IPS-18a (cell line): ENCODE measurements at regions not wholly inside any gene's neighbourhood (a gene's known extent, or its start where the extent isn't known, plus 50 kb on each side); places are given as distances from the start of the nearest gene placed in this dataset.

ENCODE experiments used
- H3K27ac ChIP-seq: one replicate; pipeline ENCODE4 v1.5.1; 2013; ENCODE audit warnings: low read length
- H3K27me3 ChIP-seq: one replicate; pipeline ENCODE4 v1.6.1; 2013; ENCODE audit warnings: mild to moderate bottlenecking, low read length; ENCODE audit not compliant: control insufficient read depth, insufficient read depth
- H3K36me3 ChIP-seq: one replicate; pipeline ENCODE4 v1.6.1; 2013; ENCODE audit warnings: low read depth, low read length; ENCODE audit not compliant: control insufficient read depth
- H3K4me1 ChIP-seq: one replicate; pipeline ENCODE4 v1.6.1; 2013; ENCODE audit warnings: low read depth, low read length; ENCODE audit not compliant: control insufficient read depth
- H3K4me3 ChIP-seq: one replicate; pipeline ENCODE4 v1.5.1; 2013; ENCODE audit warnings: low read length
- H3K9ac ChIP-seq: one replicate; pipeline ENCODE4 v1.6.1; 2013; ENCODE audit warnings: mild to moderate bottlenecking, low read length, moderate library complexity
- H3K9me3 ChIP-seq: one replicate; pipeline ENCODE4 v1.6.1; 2013; ENCODE audit warnings: low read depth, low read length; ENCODE audit not compliant: control insufficient read depth

GRCh38 chr18:51716277-51716676 lies 518.8 kb upstream of the MEX3C start:
- Histone ChIP-seq H3K27ac (no peak overlapping the region), H3K4me1 (peaks cover 16% of the 10 kb centered on the region), H3K27me3 (no peaks in the 10 kb centered on the region), H3K9me3 (no peaks in the 10 kb centered on the region), H3K4me3 (no peak overlapping the region), H3K9ac (no peak overlapping the region), H3K36me3 (no peaks in the 10 kb centered on the region)

- Histone ChIP-seq H3K9me3 (no peaks in the 10 kb centered on the region), H3K27me3 (no peaks in the 10 kb centered on the region), H3K36me3 (no peaks in the 10 kb centered on the region), H3K27ac (no peak overlapping the region), H3K9ac (no peak overlapping the region), H3K4me1 (peaks cover 10% of the 10 kb centered on the region), H3K4me3 (no peak overlapping the region)
Measured at GRCh38 chr18:51721388-51721787, 523.9 kb upstream of the MEX3C start.

GRCh38 chr18:51721996-51722395 lies 524.5 kb upstream of the MEX3C start:
- peaks cover 10% of the 10 kb centered on the region for H3K4me1 ChIP-seq
- H3K9me3 ChIP-seq: no peaks in the 10 kb centered on the region
- no peak overlapping the region for H3K9ac ChIP-seq
- no peak overlapping the region for H3K27ac ChIP-seq
- no peaks in the 10 kb centered on the region for H3K27me3 ChIP-seq
- no peak overlapping the region for H3K4me3 ChIP-seq
- no peaks in the 10 kb centered on the region for H3K36me3 ChIP-seq

- Histone ChIP-seq H3K27ac (no peak overlapping the region), H3K9ac (no peak overlapping the region), H3K9me3 (no peaks in the 10 kb centered on the region)
Measured at GRCh38 chr18:51724790-51725721, 527.6 kb upstream of the MEX3C start.

GRCh38 chr18:51726614-51727013 lies 529.1 kb upstream of the MEX3C start:
- H3K4me3 ChIP-seq: no peak overlapping the region
- peaks cover 10% of the 10 kb centered on the region for H3K4me1 ChIP-seq
- no peaks in the 10 kb centered on the region for H3K36me3 ChIP-seq
- no peak overlapping the region for H3K27ac ChIP-seq
- H3K9me3 ChIP-seq: no peaks in the 10 kb centered on the region
- H3K27me3 ChIP-seq: no peaks in the 10 kb centered on the region
- no peak overlapping the region for H3K9ac ChIP-seq

More at GRCh38 chr18:51724790-51725721, 527.6 kb upstream of the MEX3C start:
- Histone ChIP-seq H3K36me3 (no peaks in the 10 kb centered on the region), H3K27me3 (no peaks in the 10 kb centered on the region), H3K4me3 (no peak overlapping the region), H3K4me1 (peaks cover 10% of the 10 kb centered on the region)

- H3K36me3 ChIP-seq: no peaks in the 10 kb centered on the region
- H3K9me3 ChIP-seq: no peaks in the 10 kb centered on the region
- H3K9ac ChIP-seq: no peak overlapping the region
- no peak overlapping the region for H3K27ac ChIP-seq
- no peaks in the 10 kb centered on the region for H3K27me3 ChIP-seq
- no peak overlapping the region for H3K4me3 ChIP-seq
- H3K4me1 ChIP-seq: peaks cover 10% of the 10 kb centered on the region
Measured at GRCh38 chr18:51727780-51728179, 530.3 kb upstream of the MEX3C start.

- H3K4me3 ChIP-seq: no peak overlapping the region
- no peak overlapping the region for H3K27ac ChIP-seq
- no peaks in the 10 kb centered on the region for H3K36me3 ChIP-seq
- H3K27me3 ChIP-seq: no peaks in the 10 kb centered on the region
- no peak overlapping the region for H3K9ac ChIP-seq
- H3K4me1 ChIP-seq: no peaks in the 10 kb centered on the region
- H3K9me3 ChIP-seq: no peaks in the 10 kb centered on the region
Measured at GRCh38 chr18:51731070-51731469, 533.6 kb upstream of the MEX3C start.

- Histone ChIP-seq H3K4me3 (no peak overlapping the region), H3K27ac (no peak overlapping the region), H3K36me3 (no peaks in the 10 kb centered on the region), H3K4me1 (no peaks in the 10 kb centered on the region), H3K9me3 (no peaks in the 10 kb centered on the region), H3K27me3 (no peaks in the 10 kb centered on the region), H3K9ac (no peak overlapping the region)
Measured at GRCh38 chr18:51734576-51734975, 537.1 kb upstream of the MEX3C start.

GRCh38 chr18:51739044-51739666 lies 541.7 kb upstream of the MEX3C start:
- no peaks in the 10 kb centered on the region for H3K4me1 ChIP-seq

GRCh38 chr18:51751901-51752300 lies 554.4 kb upstream of the MEX3C start:
- no peak overlapping the region for H3K4me3 ChIP-seq
- no peaks in the 10 kb centered on the region for H3K36me3 ChIP-seq
- no peak overlapping the region for H3K27ac ChIP-seq
- H3K27me3 ChIP-seq: no peaks in the 10 kb centered on the region
- no peaks in the 10 kb centered on the region for H3K9me3 ChIP-seq
- no peak overlapping the region for H3K9ac ChIP-seq
- H3K4me1 ChIP-seq: no peaks in the 10 kb centered on the region

More at GRCh38 chr18:51739044-51739666, 541.7 kb upstream of the MEX3C start:
- H3K27me3 ChIP-seq: no peaks in the 10 kb centered on the region
- no peak overlapping the region for H3K27ac ChIP-seq
- no peak overlapping the region for H3K9ac ChIP-seq
- H3K9me3 ChIP-seq: no peaks in the 10 kb centered on the region
- H3K4me3 ChIP-seq: no peak overlapping the region
- H3K36me3 ChIP-seq: no peaks in the 10 kb centered on the region

- Histone ChIP-seq H3K4me1 (no peaks in the 10 kb centered on the region), H3K36me3 (no peaks in the 10 kb centered on the region), H3K27ac (no peak overlapping the region), H3K9me3 (no peaks in the 10 kb centered on the region), H3K4me3 (no peak overlapping the region), H3K9ac (no peak overlapping the region), H3K27me3 (no peaks in the 10 kb centered on the region)
Measured at GRCh38 chr18:51753365-51754057, 556.0 kb upstream of the MEX3C start.
